Endothelial cell of umbilical vein (primary cell): ENCODE measurements at regions not wholly inside any gene's neighbourhood (a gene's known extent, or its start where the extent isn't known, plus 50 kb on each side); places are given as distances from the start of the nearest gene placed in this dataset.

Experiments used
- BruUV-seq: library from RNA; stranded (reverse); fragments of 400-500 nt; replicated peaks from 2 replicates; lab custom pipeline; 2021; lab: Mats Ljungman, UMichigan
- CTCF ChIA-PET: fragments of 300-600, 350-600 bp; sonication (Branson Sonifier 250); formaldehyde crosslinking; loops from one replicate; lab custom pipeline; 2021; ENCODE audit warnings: antibody characterized with exemption, inconsistent platforms; lab: Charles Lee
- POLR2A ChIA-PET: fragments of 300-600, 350-600 bp; sonication (Branson Sonifier 250); formaldehyde crosslinking; loops from one replicate; lab custom pipeline; 2021; ENCODE audit warnings: antibody characterized with exemption, inconsistent platforms; lab: Charles Lee
- DNase-seq: peaks from one replicate; pipeline ENCODE4 v3.0.0-alpha.2; 2011; ENCODE audit warnings: low read depth, low spot score
- FAIRE-seq: peaks from 2 replicates; lab custom pipeline; 2011; peaks lifted over from hg19 to GRCh38; lab: Jason Lieb, UNC
- H2AFZ ChIP-seq: 2 replicates; pipeline ENCODE4 v1.6.0; 2012; ENCODE audit warnings: low read depth, low read length, control low read depth, inconsistent platforms
- H3K27ac ChIP-seq: 2 replicates; pipeline ENCODE4 v1.5.1; 2011; ENCODE audit warnings: low read depth, mild to moderate bottlenecking, control low read depth, low read length, moderate library complexity; ENCODE audit not compliant: insufficient read depth
- H3K27me3 ChIP-seq, 2 experiments: 2 replicates each; pipeline versions ENCODE4 v1.6.0 to v1.6.1; 2011; ENCODE audit warnings: low read length in 2 of 2, mixed read lengths in 1 of 2; ENCODE audit not compliant: control insufficient read depth in 2 of 2, insufficient read depth in 2 of 2
- H3K36me3 ChIP-seq, 2 experiments: 2 replicates in 1 of 2; 3 replicates in 1 of 2; pipeline ENCODE4 v1.5.1; 2011; ENCODE audit warnings: low read length in 2 of 2, mild to moderate bottlenecking in 1 of 2, moderate library complexity in 1 of 2; ENCODE audit not compliant: control insufficient read depth in 2 of 2, insufficient read depth in 2 of 2; ENCODE audit errors: extremely low read depth in 1 of 2
- H3K4me1 ChIP-seq: 3 replicates; pipeline ENCODE4 v1.5.1; 2011; ENCODE audit warnings: mild to moderate bottlenecking, low read length; ENCODE audit not compliant: control insufficient read depth, insufficient read depth; ENCODE audit errors: extremely low read depth
- H3K4me2 ChIP-seq: 2 replicates; pipeline ENCODE4 v1.6.1; 2011; ENCODE audit warnings: low read length, control low read depth, mixed read lengths; ENCODE audit not compliant: insufficient read depth
- H3K4me3 ChIP-seq, 3 experiments: fragments of 200-600 bp in 1 of 3; sonication (generic), shearing (Covaris generic) in 1 of 3; replicated peaks in 1 of 3; 2 replicates each; pipeline ENCODE4 v1.5.1; 2011 to 2016; ENCODE audit warnings: control low read depth in 3 of 3, low read length in 3 of 3, mild to moderate bottlenecking in 2 of 3, inconsistent platforms in 1 of 3, low read depth in 1 of 3, moderate library complexity in 1 of 3; ENCODE audit not compliant: insufficient read depth in 1 of 3
- H3K79me2 ChIP-seq: 2 replicates; pipeline ENCODE4 v1.6.0; 2012; ENCODE audit warnings: low read length, inconsistent platforms; ENCODE audit not compliant: control insufficient read depth, insufficient read depth
- H3K9ac ChIP-seq: replicated peaks from 2 replicates; pipeline ENCODE3; 2011; ENCODE audit warnings: low read length, control low read depth; ENCODE audit not compliant: insufficient read depth; ENCODE audit errors: extremely low read depth
- H3K9me1 ChIP-seq: replicated peaks from 3 replicates; pipeline ENCODE4 v1.6.0; 2011; ENCODE audit warnings: mild to moderate bottlenecking, low read length; ENCODE audit not compliant: control insufficient read depth, insufficient read depth; ENCODE audit errors: extremely low read depth
- H3K9me3 ChIP-seq: replicated peaks from 2 replicates; pipeline ENCODE4 v1.5.1; 2012; ENCODE audit warnings: low read length, inconsistent platforms; ENCODE audit not compliant: control insufficient read depth, insufficient read depth
- H4K20me1 ChIP-seq: replicated peaks from 2 replicates; pipeline ENCODE3; 2011; ENCODE audit warnings: mild to moderate bottlenecking, low read length; ENCODE audit not compliant: control insufficient read depth, insufficient read depth; ENCODE audit errors: extremely low read depth
- EZH2 ChIP-seq: IDR thresholded peaks from 2 replicates; pipeline ENCODE4 v1.6.1; 2012; ENCODE audit warnings: borderline replicate concordance, low read depth, mild to moderate bottlenecking, moderate library complexity, low read length, inconsistent platforms; ENCODE audit not compliant: severe bottlenecking
- FOS ChIP-seq: IDR thresholded peaks from 2 replicates; pipeline ENCODE4 v1.6.1; 2011; ENCODE audit warnings: mild to moderate bottlenecking, low read length, moderate library complexity, borderline replicate concordance; ENCODE audit not compliant: insufficient read depth
- GATA2 ChIP-seq: IDR thresholded peaks from 2 replicates; pipeline ENCODE4 v1.7.0; 2011; ENCODE audit warnings: low read depth, mild to moderate bottlenecking, moderate library complexity, mixed read lengths, low read length; ENCODE audit not compliant: insufficient read length, insufficient read depth
- JUN ChIP-seq: IDR thresholded peaks from 2 replicates; pipeline ENCODE4 v1.6.1; 2011; ENCODE audit warnings: borderline replicate concordance, low read depth; ENCODE audit not compliant: insufficient read length, insufficient read depth
- MAX ChIP-seq: IDR thresholded peaks from 2 replicates; pipeline ENCODE4 v1.6.1; 2011; ENCODE audit not compliant: insufficient read depth, insufficient read length
- MYC ChIP-seq: IDR thresholded peaks from one replicate; pipeline ENCODE4 v1.6.1; 2011; ENCODE audit warnings: mild to moderate bottlenecking, low read depth, low read length
- POLR2A ChIP-seq: IDR thresholded peaks from 2 replicates; pipeline ENCODE4 v1.6.1; 2012; ENCODE audit warnings: low read depth, mild to moderate bottlenecking, control low read depth, low read length
- POLR2AphosphoS5 ChIP-seq: IDR thresholded peaks from 2 replicates; pipeline ENCODE4 v1.6.1; 2012; ENCODE audit warnings: low read depth, mild to moderate bottlenecking, control low read depth, low read length, moderate library complexity; ENCODE audit not compliant: insufficient read depth
- dilution Hi-C: fragments of 300-500 bp; cut with MboI; formaldehyde crosslinking; loops from one replicate; pipeline ENCODE4 v1.15.0; 2019; ENCODE audit warnings: low sequenced_read_pairs; ENCODE audit not compliant: extremely low pct_ligation_motif_present
- intact Hi-C: fragments of 100-400 bp; cut with micrococcal nuclease; formaldehyde crosslinking; loops from one replicate; pipeline ENCODE4 v1.10.0; 2022
- TF ChIP-seq, protein P1 (sequence below), 2 donors: IDR thresholded peaks; 1 replicate in 1 of 2; 2 replicates in 1 of 2; pipeline ENCODE4 v1.5.1; 2011; ENCODE audit warnings: low read length in 2 of 2, mild to moderate bottlenecking in 2 of 2, moderate library complexity in 2 of 2, control low read depth in 1 of 2, inconsistent platforms in 1 of 2, low read depth in 1 of 2; ENCODE audit not compliant: insufficient read depth in 1 of 2; ENCODE audit errors: extremely low read depth in 1 of 2

DNA sequence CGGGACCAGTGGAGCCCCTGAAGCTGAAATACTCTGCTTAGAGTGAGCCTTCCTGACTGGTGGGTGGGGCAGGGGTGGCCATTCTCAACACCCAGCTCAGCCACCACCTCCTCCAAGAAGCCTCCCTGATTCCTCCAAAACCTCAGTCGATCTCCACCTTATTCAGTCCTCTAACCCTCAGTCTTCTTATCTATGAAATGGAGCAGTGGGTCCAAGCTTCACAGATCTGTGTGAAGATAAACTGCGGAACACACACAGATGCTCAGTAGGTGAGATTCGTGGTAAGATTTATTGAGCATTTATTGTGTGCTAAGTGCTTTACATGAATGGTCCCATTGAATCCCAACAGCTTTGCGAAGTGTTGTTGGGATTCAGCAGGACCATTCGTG lies 93.1 kb upstream of the RUNX3 start:
- Histone ChIP-seq H3K9ac (no peak overlapping the region), H3K27ac (no peak overlapping the region), H3K4me1 (no peaks in the 10 kb centered on the region), H3K4me3 (no peak overlapping the region), H4K20me1 (no peaks in the 10 kb centered on the region), H3K4me2 (no peak overlapping the region), H3K36me3 (no peaks in the 10 kb centered on the region), H3K9me3 (no peaks in the 10 kb centered on the region), H3K27me3 (no peaks in the 10 kb centered on the region), H2AFZ (no peak overlapping the region), H3K79me2 (no peaks in the 10 kb centered on the region), H3K9me1 (no peaks in the 10 kb centered on the region)
- dilution Hi-C loops (no loop called here), intact Hi-C loops (no loop called here)
- FAIRE-seq = no peak
- ChIA-PET CTCF (interaction anchor here (0.9 kb wide), 1 partner anchor 14 kb away, joined by 3 read pairs; no protein-coding TSS in a partner anchor), POLR2A (no interaction called here)
- BruUV-seq = no TSS peak
- TF ChIP-seq, protein P1, sequence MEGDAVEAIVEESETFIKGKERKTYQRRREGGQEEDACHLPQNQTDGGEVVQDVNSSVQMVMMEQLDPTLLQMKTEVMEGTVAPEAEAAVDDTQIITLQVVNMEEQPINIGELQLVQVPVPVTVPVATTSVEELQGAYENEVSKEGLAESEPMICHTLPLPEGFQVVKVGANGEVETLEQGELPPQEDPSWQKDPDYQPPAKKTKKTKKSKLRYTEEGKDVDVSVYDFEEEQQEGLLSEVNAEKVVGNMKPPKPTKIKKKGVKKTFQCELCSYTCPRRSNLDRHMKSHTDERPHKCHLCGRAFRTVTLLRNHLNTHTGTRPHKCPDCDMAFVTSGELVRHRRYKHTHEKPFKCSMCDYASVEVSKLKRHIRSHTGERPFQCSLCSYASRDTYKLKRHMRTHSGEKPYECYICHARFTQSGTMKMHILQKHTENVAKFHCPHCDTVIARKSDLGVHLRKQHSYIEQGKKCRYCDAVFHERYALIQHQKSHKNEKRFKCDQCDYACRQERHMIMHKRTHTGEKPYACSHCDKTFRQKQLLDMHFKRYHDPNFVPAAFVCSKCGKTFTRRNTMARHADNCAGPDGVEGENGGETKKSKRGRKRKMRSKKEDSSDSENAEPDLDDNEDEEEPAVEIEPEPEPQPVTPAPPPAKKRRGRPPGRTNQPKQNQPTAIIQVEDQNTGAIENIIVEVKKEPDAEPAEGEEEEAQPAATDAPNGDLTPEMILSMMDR (IDR thresholded peaks at IDR 0.05; ENCODE audit: extremely low read depth in 1 of 2, insufficient read depth in 1 of 2, low read depth in 1 of 2, low read length in 2 of 2) = no peak
- TF ChIP-seq POLR2AphosphoS5 (no peak), MYC (no peak), EZH2 (no peak), MAX (no peak), POLR2A (no peak), FOS (no peak), GATA2 (no peak), JUN (no peak)
- DNase-seq = no peak
